ENCODE measurements at regions not wholly inside any gene's neighbourhood (a gene's known extent, or its start where the extent isn't known, plus 50 kb on each side); places are given as distances from the start of the nearest gene placed in this dataset.

GRCh38 chr2:12173271-12173942 lies 427.0 kb downstream of the LPIN1 start:
- Histone ChIP-seq H3K9ac (ENCODE audit: low read length) (no peak overlapping the region), H3K27ac (ENCODE audit: low read length) (no peak overlapping the region), H2AFZ (ENCODE audit: low read depth, low read length) (no peak overlapping the region), H3K4me1 (ENCODE audit: low read length) (no peaks in the 10 kb centered on the region), H3K79me2 (ENCODE audit: low read length) (no peaks in the 10 kb centered on the region), H3K4me2 (ENCODE audit: low read length) (no peak overlapping the region), H3K9me3 (ENCODE audit: insufficient read depth, low read length) (no peaks in the 10 kb centered on the region), H4K20me1 (ENCODE audit: insufficient read depth, low read length) (0 out of 2 replicates have a peak, but pooled peaks cover 3% of the 10 kb centered on the region), H3K4me3 (ENCODE audit: low read length) (no peak overlapping the region), H3K36me3 (replicated peaks; ENCODE audit: low read depth, low read length) (no peaks in the 10 kb centered on the region), H3K27me3 (ENCODE audit: low read depth, low read length) (0 out of 2 replicates have a peak, but pooled peaks cover 4% of the 10 kb centered on the region)
- no peak for TF ChIP-seq CTCF (IDR thresholded peaks at IDR 0.05; ENCODE audit: low read depth, low read length)
- no peak for TF ChIP-seq EZH2phosphoT487 (IDR thresholded peaks at IDR 0.05; ENCODE audit: low read depth)

- 0 out of 2 replicates have a peak, but pooled peaks cover 4% of the 10 kb centered on the region for H3K27me3 ChIP-seq (ENCODE audit: low read depth, low read length)
- no peaks in the 10 kb centered on the region for H3K36me3 ChIP-seq (replicated peaks; ENCODE audit: low read depth, low read length)
- TF ChIP-seq CTCF (IDR thresholded peaks at IDR 0.05; ENCODE audit: low read depth, low read length) (no peak), EZH2phosphoT487 (IDR thresholded peaks at IDR 0.05; ENCODE audit: low read depth) (no peak)
- H3K9me3 ChIP-seq (ENCODE audit: insufficient read depth, low read length): no peaks in the 10 kb centered on the region
- no peak overlapping the region for H3K4me3 ChIP-seq (ENCODE audit: low read length)
- H3K9ac ChIP-seq (ENCODE audit: low read length): no peak overlapping the region
- H3K4me1 ChIP-seq (ENCODE audit: low read length): no peaks in the 10 kb centered on the region
- H3K79me2 ChIP-seq (ENCODE audit: low read length): no peaks in the 10 kb centered on the region
- H2AFZ ChIP-seq (ENCODE audit: low read depth, low read length): no peak overlapping the region
- H4K20me1 ChIP-seq (ENCODE audit: insufficient read depth, low read length): no peaks in the 10 kb centered on the region
- H3K4me2 ChIP-seq (ENCODE audit: low read length): no peak overlapping the region
- no peak overlapping the region for H3K27ac ChIP-seq (ENCODE audit: low read length)
Measured at GRCh38 chr2:12173943-12174340, 427.5 kb downstream of the LPIN1 start.

- Histone ChIP-seq H3K79me2 (ENCODE audit: low read length) (no peaks in the 10 kb centered on the region), H3K4me1 (ENCODE audit: low read length) (no peaks in the 10 kb centered on the region), H3K9ac (ENCODE audit: low read length) (no peak overlapping the region), H2AFZ (ENCODE audit: low read depth, low read length) (no peak overlapping the region), H4K20me1 (ENCODE audit: insufficient read depth, low read length) (no peaks in the 10 kb centered on the region), H3K4me2 (ENCODE audit: low read length) (no peak overlapping the region), H3K27me3 (ENCODE audit: low read depth, low read length) (0 out of 2 replicates have a peak, but pooled peaks cover 4% of the 10 kb centered on the region), H3K36me3 (replicated peaks; ENCODE audit: low read depth, low read length) (no peaks in the 10 kb centered on the region), H3K27ac (ENCODE audit: low read length) (no peak overlapping the region), H3K4me3 (ENCODE audit: low read length) (no peak overlapping the region), H3K9me3 (ENCODE audit: insufficient read depth, low read length) (no peaks in the 10 kb centered on the region)
- no peak for TF ChIP-seq CTCF (IDR thresholded peaks at IDR 0.05; ENCODE audit: low read depth, low read length)
- TF ChIP-seq EZH2phosphoT487 (IDR thresholded peaks at IDR 0.05; ENCODE audit: low read depth): no peak
Measured at GRCh38 chr2:12175323-12175722, 428.9 kb downstream of the LPIN1 start.

- Histone ChIP-seq H3K36me3 (replicated peaks; ENCODE audit: low read depth, low read length) (no peaks in the 10 kb centered on the region), H2AFZ (ENCODE audit: low read depth, low read length) (no peak overlapping the region), H3K79me2 (ENCODE audit: low read length) (no peaks in the 10 kb centered on the region), H3K9me3 (ENCODE audit: insufficient read depth, low read length) (no peaks in the 10 kb centered on the region), H3K27me3 (ENCODE audit: low read depth, low read length) (0 out of 2 replicates have a peak, but pooled peaks cover 10% of the 10 kb centered on the region), H3K4me3 (ENCODE audit: low read length) (no peak overlapping the region), H3K9ac (ENCODE audit: low read length) (no peak overlapping the region), H3K27ac (ENCODE audit: low read length) (no peak overlapping the region), H3K4me1 (ENCODE audit: low read length) (no peaks in the 10 kb centered on the region), H4K20me1 (ENCODE audit: insufficient read depth, low read length) (no peaks in the 10 kb centered on the region), H3K4me2 (ENCODE audit: low read length) (no peak overlapping the region)
- TF ChIP-seq CTCF (IDR thresholded peaks at IDR 0.05; ENCODE audit: low read depth, low read length): no peak
- no peak for TF ChIP-seq EZH2phosphoT487 (IDR thresholded peaks at IDR 0.05; ENCODE audit: low read depth)
Measured at GRCh38 chr2:12176623-12177454, 430.4 kb downstream of the LPIN1 start.
